Suprapubic skin (tissue), 4 donors: ENCODE measurements at regions not wholly inside any gene's neighbourhood (a gene's known extent, or its start where the extent isn't known, plus 50 kb on each side); places are given as distances from the start of the nearest gene placed in this dataset.

Experiments
- EP300 ChIP-seq: sonication (generic); formaldehyde crosslinking; IDR thresholded peaks from one replicate; pipeline ENCODE4 v1.6.1; 2017; ENCODE audit warnings: antibody characterized with exemption
- POLR2A ChIP-seq, 2 donors: fragments of 450-650 bp; IDR thresholded peaks; one replicate each; pipeline ENCODE4 v1.6.1; 2017; ENCODE audit warnings: antibody characterized with exemption in 2 of 2, mild to moderate bottlenecking in 2 of 2, moderate library complexity in 2 of 2
- POLR2AphosphoS5 ChIP-seq, 3 donors: sonication (generic); formaldehyde crosslinking; IDR thresholded peaks; one replicate each; pipeline ENCODE4 v1.6.1; 2017; ENCODE audit warnings: antibody characterized with exemption in 3 of 3
- TF ChIP-seq, protein P1 (sequence below), 2 donors: fragments of 200-600 bp in 1 of 2; fragments of 450-650 bp in 1 of 2; sonication (generic) in 1 of 2; IDR thresholded peaks; one replicate each; pipeline ENCODE4 v1.5.1; 2016 to 2019; ENCODE audit warnings: antibody characterized with exemption in 2 of 2, mild to moderate bottlenecking in 1 of 2, moderate library complexity in 1 of 2

DNA sequence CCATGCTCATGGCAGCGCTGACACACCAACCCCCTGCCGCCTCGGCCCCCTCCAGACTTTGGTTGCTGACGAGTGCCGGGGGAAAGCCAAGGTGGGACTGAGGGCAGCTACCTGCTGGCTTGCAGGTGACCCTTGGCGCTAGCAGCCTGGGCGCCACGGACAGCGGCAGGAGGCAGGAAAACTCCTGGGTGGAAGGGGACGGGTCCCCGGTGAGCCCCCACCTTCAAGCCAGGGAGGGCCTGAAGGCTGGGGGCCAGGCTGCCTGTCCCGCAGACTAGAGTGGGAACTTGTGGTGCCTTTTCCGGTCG lies 226.7 kb downstream of the OTOR start:
- TF ChIP-seq, protein P1, sequence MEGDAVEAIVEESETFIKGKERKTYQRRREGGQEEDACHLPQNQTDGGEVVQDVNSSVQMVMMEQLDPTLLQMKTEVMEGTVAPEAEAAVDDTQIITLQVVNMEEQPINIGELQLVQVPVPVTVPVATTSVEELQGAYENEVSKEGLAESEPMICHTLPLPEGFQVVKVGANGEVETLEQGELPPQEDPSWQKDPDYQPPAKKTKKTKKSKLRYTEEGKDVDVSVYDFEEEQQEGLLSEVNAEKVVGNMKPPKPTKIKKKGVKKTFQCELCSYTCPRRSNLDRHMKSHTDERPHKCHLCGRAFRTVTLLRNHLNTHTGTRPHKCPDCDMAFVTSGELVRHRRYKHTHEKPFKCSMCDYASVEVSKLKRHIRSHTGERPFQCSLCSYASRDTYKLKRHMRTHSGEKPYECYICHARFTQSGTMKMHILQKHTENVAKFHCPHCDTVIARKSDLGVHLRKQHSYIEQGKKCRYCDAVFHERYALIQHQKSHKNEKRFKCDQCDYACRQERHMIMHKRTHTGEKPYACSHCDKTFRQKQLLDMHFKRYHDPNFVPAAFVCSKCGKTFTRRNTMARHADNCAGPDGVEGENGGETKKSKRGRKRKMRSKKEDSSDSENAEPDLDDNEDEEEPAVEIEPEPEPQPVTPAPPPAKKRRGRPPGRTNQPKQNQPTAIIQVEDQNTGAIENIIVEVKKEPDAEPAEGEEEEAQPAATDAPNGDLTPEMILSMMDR (IDR thresholded peaks at IDR 0.05): no peak
- TF ChIP-seq POLR2A (IDR thresholded peaks at IDR 0.05) (no peak), POLR2AphosphoS5 (IDR thresholded peaks at IDR 0.05) (no peak), EP300 (no peak)
